ENCODE measurements at regions not wholly inside any gene's neighbourhood (a gene's known extent, or its start where the extent isn't known, plus 50 kb on each side); places are given as distances from the start of the nearest gene placed in this dataset.

DNA sequence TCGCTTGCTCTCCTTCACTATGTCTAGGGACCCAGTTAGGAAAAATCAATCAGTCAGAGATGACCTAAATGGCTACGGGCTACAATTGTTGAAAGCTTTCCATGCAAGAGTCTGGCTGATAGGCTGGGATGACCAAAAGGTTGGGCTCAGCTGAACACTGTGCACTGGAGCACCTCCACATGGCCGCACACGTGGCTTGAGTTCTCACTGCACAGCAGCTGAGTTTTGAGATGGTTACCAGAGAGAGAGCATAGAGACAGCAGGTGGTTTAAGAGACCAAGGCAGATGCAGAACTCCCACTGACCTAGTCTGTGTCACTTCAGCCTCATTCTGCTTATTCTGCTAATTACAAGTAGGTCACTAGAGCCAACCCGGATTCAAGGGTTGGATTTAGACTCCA lies 2354.8 kb upstream of the C9orf72 start:
- H3K4me1 Mint-ChIP-seq: no peaks in the 10 kb centered on the region
- H3K27ac Mint-ChIP-seq: no peak overlapping the region
- no peak for TF ChIP-seq CTCF (IDR thresholded peaks at IDR 0.05)
- Histone ChIP-seq H3K4me3 (ENCODE audit: low read length) (no peak overlapping the region), H3K9me3 (ENCODE audit: control insufficient read depth, insufficient read depth, low read length) (no peaks in the 10 kb centered on the region), H3K27ac (ENCODE audit: low read length) (no peak overlapping the region), H3K4me1 (ENCODE audit: control insufficient read depth, insufficient read depth, low read length) (no peaks in the 10 kb centered on the region), H3K36me3 (ENCODE audit: control insufficient read depth, insufficient read depth, low read length) (no peaks in the 10 kb centered on the region), H3K27me3 (ENCODE audit: control insufficient read depth, insufficient read depth, low read length) (no peaks in the 10 kb centered on the region)
- intact Hi-C loops (cut with micrococcal nuclease): no loop called here
- peaks cover 7 to 10% of the 10 kb centered on the region in 2 donors for H3K9me3 Mint-ChIP-seq
- 78% methylated on average over 4 of the region's 5 CpGs for WGBS (ENCODE audit: insufficient coverage)
- ATAC-seq (no peak), DNase-seq (no peak)
- H3K4me3 Mint-ChIP-seq: no peak overlapping the region
- H3K36me3 Mint-ChIP-seq: no peaks in the 10 kb centered on the region
- H3K27me3 Mint-ChIP-seq (ENCODE audit: low read depth in 2 of 2): peaks cover 0 to under 1% of the 10 kb centered on the region in 2 donors

GRCh38 chr9:29939559-29939958 lies 2366.3 kb upstream of the C9orf72 start:
- intact Hi-C loops (cut with micrococcal nuclease): no loop called here
- TF ChIP-seq CTCF (IDR thresholded peaks at IDR 0.05): no peak
- Mint-ChIP-seq H3K4me1 (peaks cover 0 to 5% of the 10 kb centered on the region in 2 donors), H3K36me3 (peaks cover 14% of the 10 kb centered on the region), H3K27me3 (ENCODE audit: low read depth in 2 of 2) (no peaks in the 10 kb centered on the region), H3K9me3 (peaks cover 14 to 16% of the 10 kb centered on the region in 2 donors), H3K27ac (no peak overlapping the region), H3K4me3 (no peak overlapping the region)
- H3K9me3 ChIP-seq (ENCODE audit: control insufficient read depth, insufficient read depth, low read length): peaks cover 6% of the 10 kb centered on the region
- 68% methylated on average over 3 of the region's 3 CpGs for WGBS (ENCODE audit: insufficient coverage)
- no peaks in the 10 kb centered on the region for H3K4me1 ChIP-seq (ENCODE audit: control insufficient read depth, insufficient read depth, low read length)
- H3K27ac ChIP-seq (ENCODE audit: low read length): no peak overlapping the region
- DNase-seq (no peak), ATAC-seq (peak in 1 of 3 donors; percentile 33)
- H3K27me3 ChIP-seq (ENCODE audit: control insufficient read depth, insufficient read depth, low read length): no peaks in the 10 kb centered on the region
- H3K36me3 ChIP-seq (ENCODE audit: control insufficient read depth, insufficient read depth, low read length): no peaks in the 10 kb centered on the region
- H3K4me3 ChIP-seq (ENCODE audit: low read length): no peak overlapping the region

DNA sequence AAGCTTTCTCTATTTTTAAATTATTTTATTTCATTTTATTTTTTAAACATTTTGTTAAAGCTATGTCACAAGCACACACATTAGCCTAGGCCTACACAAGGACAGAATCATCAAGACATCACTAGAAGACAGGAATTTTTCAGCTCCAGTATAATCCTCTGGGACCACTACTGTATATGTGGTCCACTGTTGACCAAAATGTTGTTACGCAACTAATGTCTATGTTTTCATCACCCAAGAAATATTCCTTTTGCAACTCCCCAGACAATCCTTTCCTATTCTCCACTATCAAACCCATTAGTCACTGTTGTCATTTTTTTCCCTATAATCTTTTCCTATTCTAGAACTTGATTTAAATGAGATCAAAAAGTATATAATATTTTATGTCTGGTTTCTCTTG lies 2371.7 kb upstream of the C9orf72 start:
- DNase-seq: no peak
- no peak overlapping the region for H3K27ac Mint-ChIP-seq
- ATAC-seq: no peak
- H3K36me3 ChIP-seq (ENCODE audit: control insufficient read depth, insufficient read depth, low read length): no peaks in the 10 kb centered on the region
- intact Hi-C loops (cut with micrococcal nuclease): no loop called here
- H3K4me3 ChIP-seq (ENCODE audit: low read length): no peak overlapping the region
- WGBS (ENCODE audit: insufficient coverage): 100% methylated on average over 1 of the region's 1 CpG
- H3K4me3 Mint-ChIP-seq: no peak overlapping the region
- H3K9me3 ChIP-seq (ENCODE audit: control insufficient read depth, insufficient read depth, low read length): no peaks in the 10 kb centered on the region
- no peaks in the 10 kb centered on the region for H3K27me3 ChIP-seq (ENCODE audit: control insufficient read depth, insufficient read depth, low read length)
- H3K36me3 Mint-ChIP-seq: peaks cover 10% of the 10 kb centered on the region
- H3K4me1 ChIP-seq (ENCODE audit: control insufficient read depth, insufficient read depth, low read length): no peaks in the 10 kb centered on the region
- peaks cover 4 to 12% of the 10 kb centered on the region in 2 donors for H3K9me3 Mint-ChIP-seq
- TF ChIP-seq CTCF (IDR thresholded peaks at IDR 0.05): no peak
- H3K4me1 Mint-ChIP-seq: peaks cover under 1 to 5% of the 10 kb centered on the region in 2 donors
- H3K27ac ChIP-seq (ENCODE audit: low read length): no peak overlapping the region
- no peaks in the 10 kb centered on the region for H3K27me3 Mint-ChIP-seq (ENCODE audit: low read depth in 2 of 2)

- Mint-ChIP-seq H3K36me3 (no peaks in the 10 kb centered on the region), H3K4me1 (no peaks in the 10 kb centered on the region), H3K4me3 (no peak overlapping the region), H3K9me3 (peaks cover 3 to 8% of the 10 kb centered on the region in 2 donors), H3K27ac (no peak overlapping the region), H3K27me3 (ENCODE audit: low read depth in 2 of 2) (peaks cover 0 to 3% of the 10 kb centered on the region in 2 donors)
- Histone ChIP-seq H3K9me3 (ENCODE audit: control insufficient read depth, insufficient read depth, low read length) (no peaks in the 10 kb centered on the region), H3K4me3 (ENCODE audit: low read length) (no peak overlapping the region), H3K27ac (ENCODE audit: low read length) (no peak overlapping the region), H3K36me3 (ENCODE audit: control insufficient read depth, insufficient read depth, low read length) (no peaks in the 10 kb centered on the region), H3K27me3 (ENCODE audit: control insufficient read depth, insufficient read depth, low read length) (no peaks in the 10 kb centered on the region), H3K4me1 (ENCODE audit: control insufficient read depth, insufficient read depth, low read length) (no peaks in the 10 kb centered on the region)
- intact Hi-C loops (cut with micrococcal nuclease): no loop called here
- TF ChIP-seq CTCF (IDR thresholded peaks at IDR 0.05): no peak
- WGBS (ENCODE audit: insufficient coverage): no CpG with 5 or more reads among the region's 2 CpGs
- ATAC-seq (no peak), DNase-seq (no peak)
Measured at GRCh38 chr9:29958469-29958868, 2385.2 kb upstream of the C9orf72 start.
